ENCODE measurements at regions not wholly inside any gene's neighbourhood (a gene's known extent, or its start where the extent isn't known, plus 50 kb on each side); places are given as distances from the start of the nearest gene placed in this dataset.

DNA sequence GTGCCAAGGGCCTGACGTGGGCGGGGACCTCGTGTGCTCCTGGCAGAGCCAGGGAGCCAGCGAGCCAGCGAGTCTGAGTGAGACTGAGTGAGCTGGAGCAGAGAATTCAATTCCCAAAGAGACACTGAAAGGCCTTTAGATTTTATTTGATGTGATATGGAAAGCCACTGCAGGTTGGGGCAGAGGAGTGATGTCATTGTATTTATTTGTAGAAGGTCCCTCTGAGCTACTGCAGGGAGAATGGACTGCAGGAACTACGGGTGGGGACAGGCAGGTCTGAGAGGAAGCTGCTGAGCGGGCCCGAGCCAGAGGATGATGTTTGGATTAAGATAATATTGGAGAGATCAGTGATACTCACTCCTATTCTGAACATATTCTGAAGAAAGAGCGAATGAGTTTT, 445.8 kb upstream of the ANKRD30A start:
- ATAC-seq, result no peak
- Histone ChIP-seq H3K27me3 (no peaks in the 10 kb centered on the region), H3K27ac (no peak overlapping the region), H3K36me3 (no peaks in the 10 kb centered on the region), H3K9me3 (no peaks in the 10 kb centered on the region), H3K4me3 (no peak overlapping the region), H3K4me1 (peaks cover 0 to 5% (median 0%) of the 10 kb centered on the region in 4 donors)
- intact Hi-C loops (cut with DNase I), result no loop called here
- TF ChIP-seq, protein P1, sequence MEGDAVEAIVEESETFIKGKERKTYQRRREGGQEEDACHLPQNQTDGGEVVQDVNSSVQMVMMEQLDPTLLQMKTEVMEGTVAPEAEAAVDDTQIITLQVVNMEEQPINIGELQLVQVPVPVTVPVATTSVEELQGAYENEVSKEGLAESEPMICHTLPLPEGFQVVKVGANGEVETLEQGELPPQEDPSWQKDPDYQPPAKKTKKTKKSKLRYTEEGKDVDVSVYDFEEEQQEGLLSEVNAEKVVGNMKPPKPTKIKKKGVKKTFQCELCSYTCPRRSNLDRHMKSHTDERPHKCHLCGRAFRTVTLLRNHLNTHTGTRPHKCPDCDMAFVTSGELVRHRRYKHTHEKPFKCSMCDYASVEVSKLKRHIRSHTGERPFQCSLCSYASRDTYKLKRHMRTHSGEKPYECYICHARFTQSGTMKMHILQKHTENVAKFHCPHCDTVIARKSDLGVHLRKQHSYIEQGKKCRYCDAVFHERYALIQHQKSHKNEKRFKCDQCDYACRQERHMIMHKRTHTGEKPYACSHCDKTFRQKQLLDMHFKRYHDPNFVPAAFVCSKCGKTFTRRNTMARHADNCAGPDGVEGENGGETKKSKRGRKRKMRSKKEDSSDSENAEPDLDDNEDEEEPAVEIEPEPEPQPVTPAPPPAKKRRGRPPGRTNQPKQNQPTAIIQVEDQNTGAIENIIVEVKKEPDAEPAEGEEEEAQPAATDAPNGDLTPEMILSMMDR (IDR thresholded peaks at IDR 0.05), result no peak
- no peak for TF ChIP-seq POLR2A (IDR thresholded peaks at IDR 0.05)
- 80% methylated on average over 9 of the region's 9 CpGs for WGBS (ENCODE audit: insufficient coverage, low coverage, low lambda C conversion rate, missing lambda C conversion rate)
- no peak for DNase-seq

DNA sequence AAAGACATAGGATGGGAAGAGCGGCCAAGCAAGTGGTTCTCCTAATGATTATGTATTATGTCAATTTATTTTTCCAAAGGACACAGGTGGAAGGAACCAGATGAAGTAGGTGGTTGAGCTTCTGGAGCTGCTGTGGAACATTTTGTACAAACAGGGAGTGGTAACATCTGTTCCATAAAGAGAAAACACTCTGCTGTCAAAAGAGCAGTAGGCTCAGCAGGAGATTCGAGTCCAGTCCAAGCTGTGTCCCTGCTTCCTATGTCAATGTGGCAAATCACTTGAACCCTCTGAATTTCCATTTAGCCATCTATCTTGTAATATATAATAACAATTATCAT, 448.0 kb upstream of the ANKRD30A start:
- no peak for DNase-seq
- Histone ChIP-seq H3K27ac (no peak overlapping the region), H3K4me1 (peaks cover 0 to 5% (median 0%) of the 10 kb centered on the region in 4 donors), H3K4me3 (no peak overlapping the region), H3K9me3 (no peaks in the 10 kb centered on the region), H3K27me3 (no peaks in the 10 kb centered on the region), H3K36me3 (no peaks in the 10 kb centered on the region)
- TF ChIP-seq, protein P1 (IDR thresholded peaks at IDR 0.05), result no peak
- TF ChIP-seq POLR2A (IDR thresholded peaks at IDR 0.05), result no peak
- 52% methylated on average over 2 of the region's 2 CpGs for WGBS (ENCODE audit: insufficient coverage, low coverage, low lambda C conversion rate, missing lambda C conversion rate)
- intact Hi-C loops (cut with DNase I), result no loop called here
- no peak for ATAC-seq

DNA sequence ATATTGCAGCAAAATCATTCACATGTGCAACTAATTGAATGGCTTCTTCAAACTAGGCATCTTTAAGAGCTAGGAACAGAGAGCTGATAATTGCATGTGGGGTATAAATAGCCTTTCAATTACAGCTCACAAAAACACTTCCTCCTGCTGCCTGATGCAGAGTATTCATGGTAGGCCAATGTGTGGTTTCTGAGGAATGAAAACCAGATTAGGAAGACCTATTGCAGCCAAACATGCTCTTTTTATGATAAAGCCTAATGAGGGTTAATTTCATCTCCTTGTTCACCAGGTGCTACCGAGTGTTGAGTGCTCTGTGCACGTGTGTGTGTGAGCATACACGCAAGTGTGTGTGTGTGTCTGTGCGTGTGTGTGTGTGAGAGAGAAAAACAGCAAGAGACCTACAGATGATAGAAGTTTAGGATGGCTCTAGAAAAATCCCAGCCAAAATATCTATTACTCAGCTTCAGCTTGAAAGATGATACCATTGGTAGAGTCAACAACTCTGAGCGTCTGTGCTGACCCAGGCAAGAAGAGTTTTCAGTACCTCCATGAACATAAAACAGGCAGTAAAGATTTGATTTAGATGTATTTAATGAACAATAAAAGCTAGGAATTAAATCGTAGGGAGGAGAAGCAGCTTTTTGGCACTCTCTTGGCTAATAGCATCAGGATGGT, 448.5 kb upstream of the ANKRD30A start:
- no peak for DNase-seq
- TF ChIP-seq, protein P1 (IDR thresholded peaks at IDR 0.05), result no peak
- no peak for TF ChIP-seq POLR2A (IDR thresholded peaks at IDR 0.05)

DNA sequence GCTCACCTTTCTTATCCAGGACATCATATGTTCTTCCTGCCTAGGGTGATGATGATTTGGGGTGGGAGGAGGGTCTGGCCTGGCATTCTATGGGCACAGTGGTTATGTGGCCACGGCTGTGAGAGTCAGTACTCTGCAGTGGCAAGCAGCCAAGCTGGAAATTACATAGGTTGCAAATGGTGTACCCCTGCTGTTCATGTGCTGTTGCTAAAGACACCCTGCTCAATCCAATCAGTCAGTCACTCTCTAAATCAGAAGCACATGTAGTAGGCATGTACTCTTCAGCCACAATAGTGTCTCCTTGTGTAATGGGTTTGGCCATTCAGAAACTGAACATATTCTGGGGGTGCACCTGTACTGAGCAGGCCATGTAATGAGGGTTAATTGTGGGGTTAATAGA, 449.1 kb upstream of the ANKRD30A start:
- ATAC-seq, result no peak

More for the DNA sequence above, 448.5 kb upstream of the ANKRD30A start:
- Histone ChIP-seq H3K4me3 (no peak overlapping the region), H3K27me3 (no peaks in the 10 kb centered on the region), H3K4me1 (peaks cover 0 to 5% (median 0%) of the 10 kb centered on the region in 4 donors), H3K27ac (no peak overlapping the region), H3K9me3 (no peaks in the 10 kb centered on the region), H3K36me3 (no peaks in the 10 kb centered on the region)
- intact Hi-C loops (cut with DNase I), result no loop called here
- ATAC-seq, result no peak
- WGBS (ENCODE audit: insufficient coverage, low coverage, low lambda C conversion rate, missing lambda C conversion rate), result 45% methylated on average over 4 of the region's 6 CpGs

More for the DNA sequence above, 449.1 kb upstream of the ANKRD30A start:
- Histone ChIP-seq H3K4me3 (no peak overlapping the region), H3K27ac (no peak overlapping the region), H3K27me3 (no peaks in the 10 kb centered on the region), H3K9me3 (no peaks in the 10 kb centered on the region), H3K4me1 (peaks cover 0 to 5% (median 0%) of the 10 kb centered on the region in 4 donors), H3K36me3 (no peaks in the 10 kb centered on the region)
- no peak for DNase-seq
- WGBS (ENCODE audit: insufficient coverage, low coverage, low lambda C conversion rate, missing lambda C conversion rate), result no CpG with 5 or more reads among the region's 1 CpG
- no peak for TF ChIP-seq POLR2A (IDR thresholded peaks at IDR 0.05)
- TF ChIP-seq, protein P1 (IDR thresholded peaks at IDR 0.05), result no peak
- intact Hi-C loops (cut with DNase I), result no loop called here

Measured in right lobe of liver (tissue), 6 donors.